Activated B cell treated with CpG ODN at 0.5 μM for 24 hours (primary cell): ENCODE measurements at regions not wholly inside any gene's neighbourhood (a gene's known extent, or its start where the extent isn't known, plus 50 kb on each side); places are given as distances from the start of the nearest gene placed in this dataset.

ENCODE experiments used
- ATAC-seq: fragments of 200-7000 bp; cut with Tn5 transposase; one replicate; pipeline ENCODE4 v1.10.0; 2021; ENCODE audit warnings: low read depth, mild to moderate bottlenecking, moderate library complexity
- CTCF ChIA-PET: fragments of 350-600 bp; sonication (Branson Sonifier 250); formaldehyde crosslinking; loops from one replicate; lab custom pipeline; 2021; ENCODE audit warnings: antibody characterized with exemption; lab: Charles Lee
- POLR2A ChIA-PET: fragments of 350-600 bp; sonication (Branson Sonifier 250); formaldehyde crosslinking; loops from one replicate; lab custom pipeline; 2021; ENCODE audit warnings: antibody characterized with exemption; lab: Charles Lee
- DNase-seq: peaks from one replicate; pipeline ENCODE4 v3.0.0; 2022
- H3K27ac Mint-ChIP-seq: one replicate; pipeline ENCODE4 v1.8.0; 2020; ENCODE audit warnings: mixed read lengths
- H3K27me3 Mint-ChIP-seq: one replicate; pipeline ENCODE4 v1.8.0; 2021; ENCODE audit warnings: mixed read lengths
- H3K36me3 Mint-ChIP-seq: one replicate; pipeline ENCODE4 v1.8.0; 2021; ENCODE audit warnings: low read depth, mixed read lengths
- H3K4me1 Mint-ChIP-seq: one replicate; pipeline ENCODE4 v1.8.0; 2021; ENCODE audit warnings: mixed read lengths
- H3K4me3 Mint-ChIP-seq: one replicate; pipeline ENCODE4 v1.8.0; 2020; ENCODE audit warnings: mild to moderate bottlenecking, mixed read lengths
- H3K9me3 Mint-ChIP-seq: one replicate; pipeline ENCODE4 v1.8.0; 2020; ENCODE audit warnings: mixed read lengths
- CTCF ChIP-seq: fragments of 200-600 bp; IDR thresholded peaks from one replicate; pipeline ENCODE4 v1.8.0; 2022; ENCODE audit warnings: antibody characterized with exemption, mild to moderate bottlenecking
- intact Hi-C: fragments of 100-400 bp; cut with micrococcal nuclease; formaldehyde crosslinking; loops from one replicate; pipeline ENCODE4 v1.15.1; 2024

DNA sequence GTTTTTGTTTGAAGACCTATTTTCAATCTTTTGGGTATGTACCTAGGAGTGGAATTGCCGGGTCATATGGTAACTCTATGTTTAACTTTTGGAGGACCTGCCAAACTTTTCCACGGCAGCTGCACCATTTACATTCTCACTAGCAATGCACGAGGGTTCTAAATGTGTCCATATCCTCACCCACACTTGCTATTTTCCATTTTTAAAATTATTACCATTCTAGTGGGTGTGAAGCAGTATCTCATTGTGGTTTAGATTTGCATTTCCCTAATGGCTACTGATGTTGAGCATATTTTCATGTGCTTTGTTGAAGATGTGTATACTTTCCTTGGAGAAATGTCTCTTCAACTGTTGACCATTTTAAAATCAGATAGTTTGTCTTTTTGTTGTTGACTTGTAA lies 60.3 kb upstream of the HAPSTR1 start:
- H3K4me1 Mint-ChIP-seq: no peaks in the 10 kb centered on the region
- no peak for TF ChIP-seq CTCF
- no peak overlapping the region for H3K4me3 Mint-ChIP-seq
- no peak for DNase-seq
- no peaks in the 10 kb centered on the region for H3K9me3 Mint-ChIP-seq
- intact Hi-C loops: loop anchor here (10.0 kb wide), 1 partner anchor 104 kb away; no protein-coding TSS in a partner anchor
- H3K27ac Mint-ChIP-seq: no peak overlapping the region
- no peaks in the 10 kb centered on the region for H3K36me3 Mint-ChIP-seq
- ChIA-PET POLR2A (no interaction called here), CTCF (no interaction called here)
- ATAC-seq: no peak
- H3K27me3 Mint-ChIP-seq: peaks cover 6% of the 10 kb centered on the region

- no peak for TF ChIP-seq CTCF
- CTCF ChIA-PET: interaction anchor here (0.8 to 1.3 kb wide), 3 partner anchors 27 to 142 kb away, joined by 3 to 5 read pairs (median 4); no protein-coding TSS in a partner anchor
- ATAC-seq (no peak), DNase-seq (no peak)
- POLR2A ChIA-PET: interaction anchor here (0.7 to 1.1 kb wide), 2 partner anchors 142 to 1149 kb away, joined by 4 read pairs; partner anchors contain the start of gene GRIN2A
- H3K9me3 Mint-ChIP-seq: no peaks in the 10 kb centered on the region
- H3K27ac Mint-ChIP-seq: no peak overlapping the region
- H3K4me3 Mint-ChIP-seq: no peak overlapping the region
- intact Hi-C loops: loop anchor here (1.0 to 10.0 kb wide), 3 partner anchors 102 to 142 kb away; no protein-coding TSS in a partner anchor
- H3K4me1 Mint-ChIP-seq: no peaks in the 10 kb centered on the region
- H3K27me3 Mint-ChIP-seq: peaks cover 4% of the 10 kb centered on the region
- H3K36me3 Mint-ChIP-seq: no peaks in the 10 kb centered on the region
These were observed 58.2 kb upstream of the HAPSTR1 start for GRCh38 chr16:9033125-9033830.

DNA sequence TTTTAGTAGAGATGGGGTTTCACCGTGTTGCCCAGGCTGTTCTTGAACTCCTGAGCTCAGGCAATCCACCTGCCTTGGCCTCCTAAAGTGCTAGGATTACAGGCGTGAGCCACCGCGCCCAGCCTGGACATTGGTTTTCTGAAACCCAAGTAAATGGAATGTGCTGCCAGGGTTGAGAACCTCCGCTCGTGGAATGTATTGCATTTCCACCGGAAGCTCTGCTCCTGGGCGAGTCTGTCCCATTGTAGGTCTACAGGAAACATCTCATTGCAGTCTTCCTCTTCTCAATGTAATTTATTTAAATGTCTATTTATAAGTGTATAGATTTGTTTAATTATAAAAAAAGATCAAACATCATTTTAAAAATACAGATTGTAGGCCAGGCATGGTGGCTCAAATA lies 57.4 kb upstream of the HAPSTR1 start:
- no peak for TF ChIP-seq CTCF
- POLR2A ChIA-PET: interaction anchor here (1.1 kb wide), 1 partner anchor 142 kb away, joined by 4 read pairs; no protein-coding TSS in a partner anchor
- ATAC-seq (no peak), DNase-seq (no peak)
- H3K27me3 Mint-ChIP-seq: peaks cover 2% of the 10 kb centered on the region
- H3K4me3 Mint-ChIP-seq: no peak overlapping the region
- H3K9me3 Mint-ChIP-seq: no peaks in the 10 kb centered on the region
- intact Hi-C loops: loop anchor here (10.0 kb wide), 1 partner anchor 101 kb away; no protein-coding TSS in a partner anchor
- H3K27ac Mint-ChIP-seq: no peak overlapping the region
- CTCF ChIA-PET: interaction anchor here (1.1 kb wide), 1 partner anchor 142 kb away, joined by 7 read pairs; no protein-coding TSS in a partner anchor
- no peaks in the 10 kb centered on the region for H3K36me3 Mint-ChIP-seq
- no peaks in the 10 kb centered on the region for H3K4me1 Mint-ChIP-seq

- intact Hi-C loops: loop anchor here (10.0 kb wide), 1 partner anchor 99 kb away; no protein-coding TSS in a partner anchor
- no peak overlapping the region for H3K4me3 Mint-ChIP-seq
- no peaks in the 10 kb centered on the region for H3K9me3 Mint-ChIP-seq
- POLR2A ChIA-PET: no interaction called here
- DNase-seq (no peak), ATAC-seq (no peak)
- no peaks in the 10 kb centered on the region for H3K36me3 Mint-ChIP-seq
- H3K4me1 Mint-ChIP-seq: no peaks in the 10 kb centered on the region
- no peak for TF ChIP-seq CTCF
- peaks cover 2% of the 10 kb centered on the region for H3K27me3 Mint-ChIP-seq
- CTCF ChIA-PET: no interaction called here
- no peak overlapping the region for H3K27ac Mint-ChIP-seq
These were observed 55.4 kb upstream of the HAPSTR1 start for GRCh38 chr16:9035996-9036395.

DNA sequence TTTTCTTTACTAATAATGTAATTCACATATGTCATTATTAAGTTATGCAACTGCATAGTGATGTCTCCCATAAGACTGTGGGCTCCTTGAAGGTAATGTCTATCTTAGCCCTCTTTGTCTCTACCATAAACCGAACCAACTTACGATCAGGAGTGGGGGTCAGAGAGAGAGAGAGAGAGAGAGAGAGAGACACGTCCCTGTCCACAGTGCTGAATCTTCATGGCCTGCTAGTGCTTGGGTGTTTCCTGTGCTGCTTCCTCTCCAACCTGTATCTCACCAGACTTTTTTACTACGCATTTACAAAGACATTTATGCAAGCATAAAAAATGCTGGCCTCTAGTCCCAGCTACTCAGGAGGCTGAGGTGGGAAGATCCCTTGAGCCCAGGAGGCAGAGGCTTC lies 52.2 kb upstream of the HAPSTR1 start:
- H3K27me3 Mint-ChIP-seq: peaks cover 2% of the 10 kb centered on the region
- no peak overlapping the region for H3K4me3 Mint-ChIP-seq
- DNase-seq (no peak), ATAC-seq (no peak)
- no peak overlapping the region for H3K27ac Mint-ChIP-seq
- no peak for TF ChIP-seq CTCF
- H3K4me1 Mint-ChIP-seq: no peaks in the 10 kb centered on the region
- no peaks in the 10 kb centered on the region for H3K36me3 Mint-ChIP-seq
- ChIA-PET POLR2A (interaction anchor here (0.5 kb wide), 1 partner anchor 498 kb away, joined by 3 read pairs; no protein-coding TSS in a partner anchor), CTCF (interaction anchor here (0.9 kb wide), 1 partner anchor 100 kb away, joined by 3 read pairs; no protein-coding TSS in a partner anchor)
- intact Hi-C loops: loop anchor here (10.0 kb wide), 1 partner anchor 96 kb away; no protein-coding TSS in a partner anchor
- H3K9me3 Mint-ChIP-seq: no peaks in the 10 kb centered on the region
